K562 (cell line): ENCODE measurements at regions not wholly inside any gene's neighbourhood (a gene's known extent, or its start where the extent isn't known, plus 50 kb on each side); places are given as distances from the start of the nearest gene placed in this dataset.

Source experiments
- ATAC-seq: fragments of 200-7000 bp; cut with Tn5 transposase; 3 replicates; pipeline ENCODE4 v1.9.1; 2020; ENCODE audit warnings: moderate library complexity
- BruUV-seq: library from RNA; stranded (reverse); fragments of 400-500 nt; replicated peaks from 2 replicates; lab custom pipeline; 2021; lab: Mats Ljungman, UMichigan
- CTCF ChIA-PET: fragments of 300-600 bp; formaldehyde crosslinking; extraction: SDS; loops from one replicate; lab custom pipeline; 2021; ENCODE audit warnings: low intra/inter-chr PET ratio; lab: Yijun Ruan, JAX
- POLR2A ChIA-PET: fragments of 300-600, 350-650 bp; sonication (Branson Sonifier 250); formaldehyde crosslinking; extraction: SDS; loops from one replicate; lab custom pipeline; 2021; ENCODE audit warnings: antibody characterized with exemption, inconsistent platforms; lab: Yijun Ruan, JAX
- DNase-seq, 4 experiments: peaks; one replicate each; pipeline versions ENCODE4 v3.0.0 to v3.0.0-alpha.2; 2011 to 2018; ENCODE audit warnings: low spot score in 3 of 4, mixed read lengths in 3 of 4; ENCODE audit errors: extremely low read depth in 1 of 4
- FAIRE-seq: peaks from 2 replicates; lab custom pipeline; 2011; peaks lifted over from hg19 to GRCh38; lab: Jason Lieb, UNC
- H2AFZ ChIP-seq: 2 replicates; pipeline ENCODE4 v1.6.0; 2011; ENCODE audit warnings: low read depth, low read length, control low read depth, inconsistent platforms
- H3K27ac ChIP-seq: fragments of 200-600 bp; 3 replicates; pipeline ENCODE4 v1.8.0; 2011; ENCODE audit warnings: low read depth, mild to moderate bottlenecking, control low read depth, inconsistent platforms, low read length, moderate library complexity, mixed read lengths; ENCODE audit errors: extremely low read depth
- H3K27me3 ChIP-seq, 2 experiments: fragments of 300-600 bp in 1 of 2; 2 replicates in 1 of 2; 3 replicates in 1 of 2; pipeline versions ENCODE4 v1.6.0 to v1.8.0; 2011; ENCODE audit warnings: inconsistent platforms in 2 of 2, low read length in 2 of 2, mild to moderate bottlenecking in 1 of 2, mixed read lengths in 1 of 2, moderate library complexity in 1 of 2; ENCODE audit not compliant: control insufficient read depth in 2 of 2, insufficient read depth in 2 of 2
- H3K36me3 ChIP-seq: fragments of 300-600 bp; 3 replicates; pipeline ENCODE4 v1.8.0; 2011; ENCODE audit warnings: mild to moderate bottlenecking, low read length, inconsistent platforms; ENCODE audit not compliant: control insufficient read depth, insufficient read depth
- H3K4me1 ChIP-seq, 2 experiments: fragments of 200-600 bp in 1 of 2; replicated peaks in 1 of 2; 2 replicates in 1 of 2; 3 replicates in 1 of 2; pipeline versions ENCODE4 v1.5.1 to v1.8.0; 2011; ENCODE audit warnings: inconsistent platforms in 2 of 2, low read length in 2 of 2, mild to moderate bottlenecking in 1 of 2, mixed read lengths in 1 of 2, moderate library complexity in 1 of 2; ENCODE audit not compliant: control insufficient read depth in 2 of 2, insufficient read depth in 2 of 2
- H3K4me2 ChIP-seq: 2 replicates; pipeline ENCODE4 v1.6.1; 2011; ENCODE audit warnings: low read length, control low read depth, inconsistent platforms, mixed read lengths; ENCODE audit not compliant: insufficient read depth
- H3K4me3 ChIP-seq: fragments of 200-600 bp; sonication (generic), shearing (Covaris generic); 2 replicates; pipeline ENCODE4 v1.5.1; 2016; ENCODE audit warnings: control low read depth, inconsistent platforms
- H3K79me2 ChIP-seq: fragments of 200-600 bp; 3 replicates; pipeline ENCODE4 v1.8.0; 2011; ENCODE audit warnings: low read length, inconsistent platforms; ENCODE audit not compliant: control insufficient read depth, insufficient read depth
- H3K9ac ChIP-seq, 2 experiments: 2 replicates each; pipeline versions ENCODE4 v1.6.0 to v1.6.1; 2011; ENCODE audit warnings: low read depth in 2 of 2, low read length in 2 of 2, control low read depth in 1 of 2, inconsistent platforms in 1 of 2, mild to moderate bottlenecking in 1 of 2, mixed read lengths in 1 of 2; ENCODE audit not compliant: insufficient read depth in 1 of 2
- H3K9me1 ChIP-seq: one replicate; pipeline ENCODE4 v1.6.0; 2011; ENCODE audit warnings: inconsistent platforms, mild to moderate bottlenecking, low read length, moderate library complexity; ENCODE audit not compliant: control insufficient read depth, insufficient read depth
- H3K9me3 ChIP-seq: replicated peaks from 2 replicates; pipeline ENCODE4 v1.5.1; 2011; ENCODE audit warnings: low read depth, low read length, inconsistent platforms; ENCODE audit not compliant: control insufficient read depth, insufficient read depth
- H4K20me1 ChIP-seq: replicated peaks from 2 replicates; pipeline ENCODE4 v1.6.1; 2011; ENCODE audit warnings: low read length, inconsistent platforms, mixed read lengths; ENCODE audit not compliant: control insufficient read depth, insufficient read depth
- JUNB ChIP-seq: fragments of 450-650 bp; formaldehyde crosslinking; conservative IDR thresholded peaks from 2 replicates; pipeline ENCODE4 v1.4.0; 2020; ENCODE audit warnings: mild to moderate bottlenecking
- ZNF347 ChIP-seq: fragments of 450-650 bp; formaldehyde crosslinking; IDR thresholded peaks from 2 replicates; pipeline ENCODE4 v1.4.0; 2020; ENCODE audit warnings: low read depth, mild to moderate bottlenecking, moderate library complexity
- WGBS: fragments of 100-300 bp; shearing (Covaris generic); methylation state at CpG from one replicate; pipeline ENCODE4 v1.1.6; 2016; ENCODE audit warnings: low coverage, mixed read lengths; ENCODE audit not compliant: insufficient coverage; ENCODE audit errors: missing lambda C conversion rate; 5-methylcytosine and 5-hydroxymethylcytosine counted together
- in situ Hi-C: fragments of 300-500 bp; cut with MboI; formaldehyde crosslinking; loops from 4 replicates; pipeline ENCODE4 v1.15.0; 2018; ENCODE audit warnings: inconsistent platforms, mixed read lengths
- intact Hi-C: fragments of 100-400 bp; cut with micrococcal nuclease; formaldehyde crosslinking; loops from 2 replicates; pipeline ENCODE4 v1.14.2; 2022
- TF ChIP-seq, protein P1 (sequence below), 3 experiments: IDR thresholded peaks in 2 of 3; conservative IDR thresholded peaks in 1 of 3; 2 replicates each; pipeline ENCODE4 v1.5.1; 2011 to 2012; ENCODE audit warnings: low read length in 3 of 3, mild to moderate bottlenecking in 3 of 3, control low read depth in 2 of 3, improper control_type of control experiment in 1 of 3, inconsistent platforms in 1 of 3, low read depth in 1 of 3, mixed read lengths in 1 of 3, moderate library complexity in 1 of 3; ENCODE audit not compliant: insufficient read depth in 2 of 3

- no peaks in the 10 kb centered on the region for H3K4me1 ChIP-seq
- H3K36me3 ChIP-seq = no peaks in the 10 kb centered on the region
- no peak overlapping the region for H3K4me2 ChIP-seq
- BruUV-seq = no TSS peak
- H3K27ac ChIP-seq = no peak overlapping the region
- H3K9ac ChIP-seq = no peak overlapping the region
- ChIA-PET CTCF (no interaction called here), POLR2A (interaction anchor here (1.1 kb wide), 1 partner anchor 11 kb away, joined by 3 read pairs; no protein-coding TSS in a partner anchor)
- H3K9me3 ChIP-seq = no peaks in the 10 kb centered on the region
- no peaks in the 10 kb centered on the region for H3K9me1 ChIP-seq
- no peak overlapping the region for H3K4me3 ChIP-seq
- 0% methylated on average over 4 of the region's 5 CpGs for WGBS
- no peak for TF ChIP-seq JUNB (CRISPR knock-in tag)
- TF ChIP-seq, protein P1, sequence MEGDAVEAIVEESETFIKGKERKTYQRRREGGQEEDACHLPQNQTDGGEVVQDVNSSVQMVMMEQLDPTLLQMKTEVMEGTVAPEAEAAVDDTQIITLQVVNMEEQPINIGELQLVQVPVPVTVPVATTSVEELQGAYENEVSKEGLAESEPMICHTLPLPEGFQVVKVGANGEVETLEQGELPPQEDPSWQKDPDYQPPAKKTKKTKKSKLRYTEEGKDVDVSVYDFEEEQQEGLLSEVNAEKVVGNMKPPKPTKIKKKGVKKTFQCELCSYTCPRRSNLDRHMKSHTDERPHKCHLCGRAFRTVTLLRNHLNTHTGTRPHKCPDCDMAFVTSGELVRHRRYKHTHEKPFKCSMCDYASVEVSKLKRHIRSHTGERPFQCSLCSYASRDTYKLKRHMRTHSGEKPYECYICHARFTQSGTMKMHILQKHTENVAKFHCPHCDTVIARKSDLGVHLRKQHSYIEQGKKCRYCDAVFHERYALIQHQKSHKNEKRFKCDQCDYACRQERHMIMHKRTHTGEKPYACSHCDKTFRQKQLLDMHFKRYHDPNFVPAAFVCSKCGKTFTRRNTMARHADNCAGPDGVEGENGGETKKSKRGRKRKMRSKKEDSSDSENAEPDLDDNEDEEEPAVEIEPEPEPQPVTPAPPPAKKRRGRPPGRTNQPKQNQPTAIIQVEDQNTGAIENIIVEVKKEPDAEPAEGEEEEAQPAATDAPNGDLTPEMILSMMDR (IDR thresholded peaks at IDR 0.05 in 2 of 3, conservative IDR thresholded peaks at IDR 0.05 in 1 of 3; ENCODE audit: insufficient read depth in 2 of 3, low read depth in 1 of 3, low read length in 3 of 3) = peak; percentile 21 to 52 (median 25); a peak in 4 of 6 replicates
- no peak for FAIRE-seq
- no peaks in the 10 kb centered on the region for H3K79me2 ChIP-seq
- no peaks in the 10 kb centered on the region for H4K20me1 ChIP-seq
- ATAC-seq = peak; percentile 75
- no peaks in the 10 kb centered on the region for H3K27me3 ChIP-seq
- no peak overlapping the region for H2AFZ ChIP-seq
- DNase-seq = peak; percentile 16 to 52 (median 38)
- intact Hi-C loops = no loop called here
- in situ Hi-C loops = no loop called here
Measured at GRCh38 chr9:90053027-90053426, 448.2 kb downstream of the GADD45G start.

DNA sequence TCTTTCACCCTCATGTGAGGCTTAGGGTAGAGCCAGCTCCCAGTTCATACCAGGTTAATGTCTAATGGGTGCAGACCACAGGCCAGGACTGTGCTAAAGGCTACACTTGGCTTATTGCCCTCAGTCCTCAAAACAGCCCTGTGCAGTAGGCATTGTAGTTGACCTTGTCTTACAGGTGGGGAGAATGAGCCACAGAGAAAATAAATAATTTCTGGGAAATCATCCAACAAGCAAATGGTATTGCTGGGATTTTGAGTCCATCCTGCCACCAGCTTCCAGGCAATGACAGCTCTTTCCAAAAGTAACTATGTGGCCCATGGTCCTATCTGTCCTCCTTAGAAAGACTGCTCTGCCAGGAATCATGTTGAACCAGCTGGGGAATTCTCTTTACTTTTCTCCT lies 450.0 kb downstream of the GADD45G start:
- Histone ChIP-seq H3K27me3 (no peaks in the 10 kb centered on the region), H3K4me3 (no peak overlapping the region), H2AFZ (no peak overlapping the region), H3K79me2 (no peaks in the 10 kb centered on the region), H3K9me3 (no peaks in the 10 kb centered on the region), H3K9me1 (no peaks in the 10 kb centered on the region), H3K27ac (no peak overlapping the region), H3K36me3 (no peaks in the 10 kb centered on the region), H4K20me1 (no peaks in the 10 kb centered on the region), H3K9ac (no peak overlapping the region), H3K4me2 (no peak overlapping the region), H3K4me1 (no peaks in the 10 kb centered on the region)
- no peak for DNase-seq
- CTCF ChIA-PET = no interaction called here
- no TSS peak for BruUV-seq
- POLR2A ChIA-PET = no interaction called here
- in situ Hi-C loops (no loop called here), intact Hi-C loops (no loop called here)
- TF ChIP-seq ZNF347 (CRISPR knock-in tag) = no peak
- no peak for ATAC-seq
- no peak for FAIRE-seq
